Keratinocyte (primary cell): ENCODE measurements at regions not wholly inside any gene's neighbourhood (a gene's known extent, or its start where the extent isn't known, plus 50 kb on each side); places are given as distances from the start of the nearest gene placed in this dataset.

Experiments used
- DNase-seq: peaks from one replicate; pipeline ENCODE4 v3.0.0-alpha.2; 2011; ENCODE audit warnings: low read depth, missing footprints, low spot score
- FAIRE-seq: peaks from 2 replicates; lab custom pipeline; 2011; peaks lifted over from hg19 to GRCh38; lab: Jason Lieb, UNC
- H2AFZ ChIP-seq: 2 replicates; pipeline ENCODE4 v1.6.0; 2012; ENCODE audit warnings: low read length, control low read depth, inconsistent platforms; ENCODE audit not compliant: control insufficient read depth
- H3K27ac ChIP-seq: 2 replicates; pipeline ENCODE4 v1.5.1; 2011; ENCODE audit warnings: low read length; ENCODE audit not compliant: control insufficient read depth, insufficient read depth
- H3K27me3 ChIP-seq: 3 replicates; pipeline ENCODE4 v1.6.0; 2011; ENCODE audit warnings: low read length; ENCODE audit not compliant: control insufficient read depth, insufficient read depth; ENCODE audit errors: extremely low read depth
- H3K36me3 ChIP-seq, 2 experiments: 2 replicates in 1 of 2; 3 replicates in 1 of 2; pipeline ENCODE4 v1.5.1; 2011; ENCODE audit warnings: low read length in 2 of 2, mild to moderate bottlenecking in 1 of 2; ENCODE audit not compliant: control insufficient read depth in 2 of 2, insufficient read depth in 2 of 2; ENCODE audit errors: extremely low read depth in 1 of 2
- H3K4me1 ChIP-seq: 3 replicates; pipeline ENCODE4 v1.5.1; 2011; ENCODE audit warnings: low read length; ENCODE audit not compliant: control insufficient read depth, insufficient read depth; ENCODE audit errors: extremely low read depth
- H3K4me2 ChIP-seq: 3 replicates; pipeline ENCODE4 v1.6.0; 2011; ENCODE audit warnings: low read depth, low read length; ENCODE audit not compliant: control insufficient read depth, insufficient read depth; ENCODE audit errors: extremely low read depth
- H3K4me3 ChIP-seq, 3 experiments: fragments of 200-600 bp in 1 of 3; sonication (generic) in 1 of 3; 2 replicates in 2 of 3; 3 replicates in 1 of 3; pipeline ENCODE4 v1.5.1; 2011 to 2016; ENCODE audit warnings: low read length in 3 of 3, mild to moderate bottlenecking in 3 of 3, control low read depth in 2 of 3, inconsistent platforms in 1 of 3, low read depth in 1 of 3, mixed read lengths in 1 of 3, mixed run types in 1 of 3, moderate library complexity in 1 of 3; ENCODE audit not compliant: control insufficient read depth in 2 of 3, insufficient read depth in 2 of 3; ENCODE audit errors: extremely low read depth in 1 of 3
- H3K79me2 ChIP-seq: 2 replicates; pipeline ENCODE4 v1.6.0; 2012; ENCODE audit warnings: low read length; ENCODE audit not compliant: control insufficient read depth, insufficient read depth
- H3K9ac ChIP-seq: 3 replicates; pipeline ENCODE4 v1.6.0; 2011; ENCODE audit warnings: low read length; ENCODE audit not compliant: control insufficient read depth, insufficient read depth; ENCODE audit errors: extremely low read depth
- H3K9me1 ChIP-seq: 3 replicates; pipeline ENCODE4 v1.6.0; 2011; ENCODE audit warnings: low read length; ENCODE audit not compliant: control insufficient read depth, insufficient read depth; ENCODE audit errors: extremely low read depth
- H3K9me3 ChIP-seq: 2 replicates; pipeline ENCODE4 v1.5.1; 2012; ENCODE audit warnings: low read depth, low read length; ENCODE audit not compliant: control insufficient read depth
- H4K20me1 ChIP-seq: 3 replicates; pipeline ENCODE4 v1.6.0; 2011; ENCODE audit warnings: low read length; ENCODE audit not compliant: control insufficient read depth, insufficient read depth; ENCODE audit errors: extremely low read depth
- CTCF ChIP-seq, 3 experiments: IDR thresholded peaks in 1 of 3; conservative IDR thresholded peaks in 1 of 3; optimal IDR thresholded peaks in 1 of 3; 2 replicates in 2 of 3; 3 replicates in 1 of 3; pipeline versions ENCODE3 to v1.5.1; 2011; ENCODE audit warnings: low read length in 3 of 3, mild to moderate bottlenecking in 3 of 3, moderate library complexity in 2 of 3, control low read depth in 1 of 3, inconsistent platforms in 1 of 3; ENCODE audit not compliant: insufficient read depth in 2 of 3; ENCODE audit errors: extremely low read depth in 1 of 3
- EZH2 ChIP-seq: IDR thresholded peaks from one replicate; pipeline ENCODE4 v1.6.1; 2012; ENCODE audit warnings: inconsistent platforms, mild to moderate bottlenecking, low read length, moderate library complexity
- dilution Hi-C: fragments of 300-500 bp; cut with MboI; formaldehyde crosslinking; loops from one replicate; pipeline ENCODE4 v1.7.0; 2020; ENCODE audit warnings: low sequenced_read_pairs; ENCODE audit not compliant: extremely low pct_ligation_motif_present

DNA sequence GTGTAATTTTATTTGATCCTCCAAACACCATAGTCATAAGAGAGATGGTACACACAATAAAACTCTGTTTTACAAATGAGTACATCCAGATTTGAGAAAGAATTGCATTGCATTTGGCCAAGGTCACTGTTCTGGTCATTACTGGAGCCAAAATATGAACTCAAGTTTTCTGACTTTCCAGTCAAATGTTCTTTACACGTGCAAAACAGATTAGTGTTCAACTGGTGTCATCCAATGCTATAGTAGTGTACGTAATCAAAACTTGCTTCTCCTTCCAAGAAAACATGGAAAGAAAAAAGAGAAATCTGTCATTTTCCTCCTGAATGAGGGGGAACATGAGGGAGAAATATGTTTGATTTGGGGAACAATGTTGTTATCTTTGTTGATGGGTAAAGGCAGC is 291.9 kb downstream of the NAF1 start:
- Histone ChIP-seq H3K79me2 (no peaks in the 10 kb centered on the region), H3K27ac (no peak overlapping the region), H3K36me3 (no peaks in the 10 kb centered on the region), H3K9me1 (no peaks in the 10 kb centered on the region), H3K4me2 (no peak overlapping the region), H3K4me3 (no peak overlapping the region), H3K4me1 (no peaks in the 10 kb centered on the region), H3K9me3 (no peaks in the 10 kb centered on the region), H3K27me3 (no peaks in the 10 kb centered on the region), H4K20me1 (no peaks in the 10 kb centered on the region), H3K9ac (no peak overlapping the region), H2AFZ (no peak overlapping the region)
- FAIRE-seq (no peak), DNase-seq (no peak)
- TF ChIP-seq EZH2 (no peak), CTCF (optimal IDR thresholded peaks at IDR 0.05 in 1 of 3, IDR thresholded peaks at IDR 0.05 in 1 of 3, conservative IDR thresholded peaks at IDR 0.05 in 1 of 3; ENCODE audit: extremely low read depth in 1 of 3, insufficient read depth in 2 of 3, low read length in 3 of 3) (no peak)
- dilution Hi-C loops: no loop called here

DNA sequence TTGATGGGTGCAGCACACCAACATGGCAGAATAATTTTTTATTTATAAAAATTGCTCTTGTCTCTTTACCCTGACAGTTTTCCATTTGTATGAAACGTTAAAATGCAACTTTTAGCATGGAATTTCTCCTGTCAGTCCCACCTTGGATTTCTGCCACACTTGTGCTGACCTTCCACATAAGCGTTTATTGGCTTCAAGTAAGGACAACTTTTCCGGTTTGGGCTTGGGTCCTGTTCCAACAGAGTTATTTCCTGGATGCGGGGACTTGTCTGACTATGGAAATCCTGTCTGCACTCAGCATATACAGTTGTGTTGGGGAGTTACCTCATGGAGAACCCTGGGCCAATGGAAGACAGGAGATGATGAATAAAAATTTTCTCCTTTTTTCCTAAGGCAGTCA is 294.7 kb downstream of the NAF1 start:
- H3K27ac ChIP-seq: no peak overlapping the region
- no peaks in the 10 kb centered on the region for H3K9me3 ChIP-seq
- no peak overlapping the region for H3K4me3 ChIP-seq
- H3K36me3 ChIP-seq: no peaks in the 10 kb centered on the region
- FAIRE-seq (no peak), DNase-seq (no peak)
- H2AFZ ChIP-seq: no peak overlapping the region
- no peak overlapping the region for H3K9ac ChIP-seq
- H4K20me1 ChIP-seq: no peaks in the 10 kb centered on the region
- no peaks in the 10 kb centered on the region for H3K4me1 ChIP-seq
- no peak overlapping the region for H3K4me2 ChIP-seq
- H3K9me1 ChIP-seq: no peaks in the 10 kb centered on the region
- TF ChIP-seq EZH2 (no peak), CTCF (optimal IDR thresholded peaks at IDR 0.05 in 1 of 3, IDR thresholded peaks at IDR 0.05 in 1 of 3, conservative IDR thresholded peaks at IDR 0.05 in 1 of 3; ENCODE audit: extremely low read depth in 1 of 3, insufficient read depth in 2 of 3, low read length in 3 of 3) (no peak)
- H3K79me2 ChIP-seq: no peaks in the 10 kb centered on the region
- no peaks in the 10 kb centered on the region for H3K27me3 ChIP-seq
- dilution Hi-C loops: no loop called here
